H1 (cell line): ENCODE measurements at regions not wholly inside any gene's neighbourhood (a gene's known extent, or its start where the extent isn't known, plus 50 kb on each side); places are given as distances from the start of the nearest gene placed in this dataset.

Experiments used
- CTCF ChIA-PET: fragments of 300-600 bp; sonication (Branson Sonifier 250); formaldehyde crosslinking; loops from one replicate; lab custom pipeline; 2021; ENCODE audit not compliant: partially characterized antibody; lab: Charles Lee
- POLR2A ChIA-PET: fragments of 300-600 bp; sonication (Branson Sonifier 250); formaldehyde crosslinking; loops from one replicate; lab custom pipeline; 2021; ENCODE audit warnings: inconsistent platforms; ENCODE audit not compliant: partially characterized antibody; lab: Charles Lee
- DNase-seq, 2 experiments: peaks; one replicate each; pipeline versions ENCODE4 v3.0.0 to v3.0.0-alpha.2; 2010 to 2022; ENCODE audit warnings: low spot score in 2 of 2, low read depth in 1 of 2, mixed read lengths in 1 of 2
- FAIRE-seq: peaks from 2 replicates; lab custom pipeline; 2011; peaks lifted over from hg19 to GRCh38; lab: Jason Lieb, UNC
- H2AFZ ChIP-seq: 2 replicates; pipeline ENCODE4 v1.8.1; 2012; ENCODE audit warnings: low read length, inconsistent platforms
- H2AK5ac ChIP-seq: 2 replicates; pipeline ENCODE4 v1.6.1; 2013; ENCODE audit warnings: low read depth, low read length
- H2BK120ac ChIP-seq: replicated peaks from 2 replicates; pipeline ENCODE3; 2013; ENCODE audit warnings: low read depth, low read length, inconsistent platforms
- H2BK12ac ChIP-seq: 2 replicates; pipeline ENCODE4 v1.6.1; 2013; ENCODE audit warnings: low read depth, low read length
- H2BK15ac ChIP-seq: 2 replicates; pipeline ENCODE4 v1.6.1; 2013; ENCODE audit warnings: low read length
- H2BK20ac ChIP-seq: 2 replicates; pipeline ENCODE4 v1.6.1; 2013; ENCODE audit warnings: low read length
- H2BK5ac ChIP-seq: 2 replicates; pipeline ENCODE4 v1.6.1; 2013; ENCODE audit warnings: low read depth, low read length
- H3K14ac ChIP-seq: 2 replicates; pipeline ENCODE4 v1.6.1; 2013; ENCODE audit warnings: inconsistent platforms; ENCODE audit not compliant: insufficient read length
- H3K18ac ChIP-seq: 2 replicates; pipeline ENCODE4 v1.6.1; 2013; ENCODE audit warnings: low read length; ENCODE audit errors: extremely low read depth
- H3K23ac ChIP-seq: 2 replicates; pipeline ENCODE4 v1.6.1; 2013; ENCODE audit warnings: inconsistent platforms; ENCODE audit not compliant: insufficient read length
- H3K23me2 ChIP-seq: 2 replicates; pipeline ENCODE4 v1.6.1; 2013; ENCODE audit warnings: low read depth, low read length
- H3K27ac ChIP-seq: 2 replicates; pipeline ENCODE4 v1.6.1; 2011; ENCODE audit warnings: low read depth, low read length, inconsistent platforms
- H3K27me3 ChIP-seq, 4 experiments: replicated peaks in 1 of 4; 1 replicate in 1 of 4; 2 replicates in 3 of 4; pipeline versions ENCODE4 v1.6.1 to v1.8.1; 2011 to 2013; ENCODE audit warnings: low read length in 3 of 4, mild to moderate bottlenecking in 3 of 4, inconsistent platforms in 2 of 4, mixed read lengths in 2 of 4, moderate library complexity in 1 of 4; ENCODE audit not compliant: control insufficient read depth in 3 of 4, insufficient read depth in 3 of 4; ENCODE audit errors: extremely low read depth in 1 of 4
- H3K36me3 ChIP-seq, 4 experiments: 2 replicates each; pipeline versions ENCODE4 v1.6.1 to v1.8.1; 2011 to 2013; ENCODE audit warnings: mild to moderate bottlenecking in 4 of 4, low read length in 3 of 4, moderate library complexity in 2 of 4, control low read depth in 1 of 4, inconsistent platforms in 1 of 4; ENCODE audit not compliant: insufficient read depth in 4 of 4, control insufficient read depth in 2 of 4
- H3K4ac ChIP-seq: replicated peaks from 2 replicates; pipeline ENCODE3; 2013; ENCODE audit warnings: low read length, low read depth, mixed read lengths, inconsistent platforms; ENCODE audit not compliant: insufficient read length
- H3K4me1 ChIP-seq, 4 experiments: replicated peaks in 1 of 4; 1 replicate in 1 of 4; 2 replicates in 3 of 4; pipeline versions ENCODE4 v1.6.1 to v1.8.1; 2011 to 2013; ENCODE audit warnings: low read length in 3 of 4, inconsistent platforms in 2 of 4, mixed read lengths in 1 of 4; ENCODE audit not compliant: insufficient read depth in 4 of 4, control insufficient read depth in 3 of 4
- H3K4me2 ChIP-seq, 2 experiments: 2 replicates each; pipeline versions ENCODE4 v1.6.1 to v1.8.1; 2011 to 2013; ENCODE audit warnings: low read depth in 2 of 2, low read length in 2 of 2, control low read depth in 1 of 2, inconsistent platforms in 1 of 2, mild to moderate bottlenecking in 1 of 2; ENCODE audit not compliant: insufficient read depth in 1 of 2
- H3K4me3 ChIP-seq, 4 experiments: fragments of 200-600, 300-600 bp in 1 of 4; sonication (generic), shearing (Covaris generic), sonication (Bioruptor Twin) in 1 of 4; 2 replicates each; pipeline versions ENCODE4 v1.5.1 to v1.8.1; 2011 to 2016; ENCODE audit warnings: low read length in 4 of 4, low read depth in 3 of 4, control low read depth in 2 of 4, inconsistent platforms in 2 of 4, mild to moderate bottlenecking in 2 of 4, mixed read lengths in 1 of 4, moderate library complexity in 1 of 4; ENCODE audit not compliant: insufficient read depth in 2 of 4; ENCODE audit errors: extremely low read depth in 1 of 4
- H3K56ac ChIP-seq: replicated peaks from 2 replicates; pipeline ENCODE3; 2013; ENCODE audit warnings: low read depth, mild to moderate bottlenecking, mixed read lengths, low read length, inconsistent platforms; ENCODE audit not compliant: insufficient read length
- H3K79me1 ChIP-seq: 2 replicates; pipeline ENCODE4 v1.6.1; 2013; ENCODE audit warnings: low read depth, low read length, control low read depth
- H3K79me2 ChIP-seq, 2 experiments: 2 replicates each; pipeline versions ENCODE4 v1.6.1 to v1.8.1; 2012 to 2013; ENCODE audit warnings: low read length in 2 of 2, mild to moderate bottlenecking in 2 of 2, inconsistent platforms in 1 of 2; ENCODE audit not compliant: insufficient read depth in 2 of 2, control insufficient read depth in 1 of 2
- H3K9ac ChIP-seq, 4 experiments: replicated peaks in 1 of 4; 1 replicate in 1 of 4; 2 replicates in 3 of 4; pipeline versions ENCODE4 v1.6.1 to v1.8.1; 2011 to 2013; ENCODE audit warnings: low read depth in 3 of 4, low read length in 3 of 4, control low read depth in 2 of 4, mild to moderate bottlenecking in 2 of 4, moderate library complexity in 2 of 4, inconsistent platforms in 1 of 4; ENCODE audit errors: extremely low read depth in 1 of 4
- H3K9me3 ChIP-seq, 2 experiments: 2 replicates each; pipeline versions ENCODE4 v1.6.1 to v1.8.1; 2012 to 2013; ENCODE audit warnings: mild to moderate bottlenecking in 2 of 2, moderate library complexity in 2 of 2, control low read depth in 1 of 2, inconsistent platforms in 1 of 2, low read depth in 1 of 2, low read length in 1 of 2, mixed read lengths in 1 of 2; ENCODE audit not compliant: insufficient read depth in 2 of 2
- H4K20me1 ChIP-seq, 2 experiments: replicated peaks in 1 of 2; 2 replicates each; pipeline versions ENCODE3 to v1.8.1; 2011 to 2013; ENCODE audit warnings: inconsistent platforms in 2 of 2, low read length in 2 of 2, mild to moderate bottlenecking in 1 of 2; ENCODE audit not compliant: insufficient read depth in 2 of 2, control insufficient read depth in 1 of 2
- H4K5ac ChIP-seq: 2 replicates; pipeline ENCODE4 v1.6.1; 2013; ENCODE audit warnings: low read length, low read depth, mixed read lengths, inconsistent platforms; ENCODE audit not compliant: insufficient read length
- H4K8ac ChIP-seq: 2 replicates; pipeline ENCODE4 v1.8.0; 2013; ENCODE audit warnings: mild to moderate bottlenecking, moderate library complexity, low read length, inconsistent platforms; ENCODE audit not compliant: insufficient read depth; ENCODE audit errors: extremely low read depth
- H4K91ac ChIP-seq: replicated peaks from 2 replicates; pipeline ENCODE3; 2013; ENCODE audit warnings: low read length, mixed read lengths, inconsistent platforms; ENCODE audit not compliant: insufficient read length
- BRCA1 ChIP-seq: IDR thresholded peaks from 2 replicates; pipeline ENCODE4 v1.6.1; 2012; ENCODE audit warnings: low read depth, low read length, improper control_type of control experiment
- WGBS, 2 experiments: shearing (Covaris generic) in 1 of 2; methylation state at CpG; one replicate each; pipeline versions ENCODE4 v1.1.6 to v1.1.7; 2013 to 2015; ENCODE audit warnings: low lambda C conversion rate in 2 of 2, mixed read lengths in 2 of 2, inconsistent platforms in 1 of 2, low coverage in 1 of 2, missing lambda C conversion rate in 1 of 2; ENCODE audit not compliant: insufficient replicate concordance in 2 of 2, insufficient coverage in 1 of 2, insufficient read length in 1 of 2; ENCODE audit errors: extremely low coverage in 1 of 2, missing lambda C conversion rate in 1 of 2; 5-methylcytosine and 5-hydroxymethylcytosine counted together

- Histone ChIP-seq H2BK120ac (no peak overlapping the region), H3K27me3 (no peaks in the 10 kb centered on the region; a peak in 1 of 7 replicates), H4K5ac (no peak overlapping the region), H3K23ac (no peak overlapping the region), H3K36me3 (no peaks in the 10 kb centered on the region), H3K27ac (no peak overlapping the region), H3K4me3 (no peak overlapping the region), H2BK5ac (no peak overlapping the region), H2BK20ac (no peak overlapping the region), H2AFZ (no peak overlapping the region; the same call in 1 of the 2 replicates), H4K8ac (no peak overlapping the region), H3K9ac (no peak overlapping the region), H4K20me1 (no peaks in the 10 kb centered on the region), H3K79me1 (no peaks in the 10 kb centered on the region), H2BK12ac (no peak overlapping the region), H3K23me2 (no peaks in the 10 kb centered on the region), H2BK15ac (no peak overlapping the region), H3K9me3 (no peaks in the 10 kb centered on the region), H3K18ac (no peak overlapping the region), H3K79me2 (no peaks in the 10 kb centered on the region), H4K91ac (no peak overlapping the region), H2AK5ac (no peak overlapping the region), H3K56ac (no peak overlapping the region), H3K4me2 (no peak overlapping the region), H3K4me1 (peaks cover 0 to 4% (median 0%) of the 10 kb centered on the region in 4 experiments; a peak in 4 of 7 replicates), H3K4ac (no peak overlapping the region), H3K14ac (no peak overlapping the region)
- FAIRE-seq (no peak), DNase-seq (no peak)
- POLR2A ChIA-PET = no interaction called here
- 79% methylated on average over 11 of the region's 11 CpGs; no CpG with 5 or more reads in 1 of the 2 experiments for WGBS, 2 experiments
- TF ChIP-seq BRCA1 = no peak
- CTCF ChIA-PET = interaction anchor here (0.7 to 2.6 kb wide), 7 partner anchors 8 to 430 kb away, joined by 3 to 8 read pairs (median 4); no protein-coding TSS in a partner anchor
Observed at GRCh38 chrX:110440016-110440805, 81.6 kb downstream of the RTL9 start.
